ENCODE measurements at regions not wholly inside any gene's neighbourhood (a gene's known extent, or its start where the extent isn't known, plus 50 kb on each side); places are given as distances from the start of the nearest gene placed in this dataset.

GRCh38 chr7:156152390-156152789, 340.1 kb upstream of the SHH start:
- TF ChIP-seq POLR2A (IDR thresholded peaks at IDR 0.05) (no peak), CTCF (IDR thresholded peaks at IDR 0.05) (no peak), EP300 (IDR thresholded peaks at IDR 0.05) (no peak)

Data from ovary (tissue), 3 donors.